ENCODE measurements at regions not wholly inside any gene's neighbourhood (a gene's known extent, or its start where the extent isn't known, plus 50 kb on each side); places are given as distances from the start of the nearest gene placed in this dataset.

DNA sequence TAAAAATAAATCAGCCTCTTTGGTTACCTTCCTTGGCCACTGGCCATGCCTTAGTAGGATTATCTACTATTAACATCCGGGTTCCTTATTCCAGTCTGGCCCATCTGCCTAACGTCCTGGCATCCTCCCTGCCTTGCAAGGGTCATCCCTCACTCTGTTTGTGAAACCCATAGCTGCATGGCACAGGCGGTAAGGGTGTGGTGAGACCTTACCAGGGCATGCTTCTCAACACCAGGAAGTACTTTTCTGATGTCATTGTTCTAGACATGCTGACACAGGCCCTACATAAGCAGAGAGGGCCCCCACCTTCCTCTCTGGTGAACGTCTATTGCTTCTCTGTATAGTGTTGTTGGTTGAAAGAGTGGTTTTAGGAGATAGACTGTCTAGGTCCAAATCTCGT is 296.8 kb upstream of the SPRED2 start:
- Mint-ChIP-seq H3K4me3 (no peak overlapping the region), H3K4me1 (no peaks in the 10 kb centered on the region), H3K27ac (ENCODE audit: unreplicated experiment) (no peak overlapping the region), H3K9me3 (peaks cover 8% of the 10 kb centered on the region), H3K36me3 (ENCODE audit: low read depth) (peaks cover 3% of the 10 kb centered on the region), H3K27me3 (ENCODE audit: low read depth) (no peaks in the 10 kb centered on the region)
- TF ChIP-seq, protein P1, sequence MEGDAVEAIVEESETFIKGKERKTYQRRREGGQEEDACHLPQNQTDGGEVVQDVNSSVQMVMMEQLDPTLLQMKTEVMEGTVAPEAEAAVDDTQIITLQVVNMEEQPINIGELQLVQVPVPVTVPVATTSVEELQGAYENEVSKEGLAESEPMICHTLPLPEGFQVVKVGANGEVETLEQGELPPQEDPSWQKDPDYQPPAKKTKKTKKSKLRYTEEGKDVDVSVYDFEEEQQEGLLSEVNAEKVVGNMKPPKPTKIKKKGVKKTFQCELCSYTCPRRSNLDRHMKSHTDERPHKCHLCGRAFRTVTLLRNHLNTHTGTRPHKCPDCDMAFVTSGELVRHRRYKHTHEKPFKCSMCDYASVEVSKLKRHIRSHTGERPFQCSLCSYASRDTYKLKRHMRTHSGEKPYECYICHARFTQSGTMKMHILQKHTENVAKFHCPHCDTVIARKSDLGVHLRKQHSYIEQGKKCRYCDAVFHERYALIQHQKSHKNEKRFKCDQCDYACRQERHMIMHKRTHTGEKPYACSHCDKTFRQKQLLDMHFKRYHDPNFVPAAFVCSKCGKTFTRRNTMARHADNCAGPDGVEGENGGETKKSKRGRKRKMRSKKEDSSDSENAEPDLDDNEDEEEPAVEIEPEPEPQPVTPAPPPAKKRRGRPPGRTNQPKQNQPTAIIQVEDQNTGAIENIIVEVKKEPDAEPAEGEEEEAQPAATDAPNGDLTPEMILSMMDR (conservative IDR thresholded peaks at IDR 0.05): no peak
- DNase-seq (ENCODE audit: low read depth, low spot score): no peak

DNA sequence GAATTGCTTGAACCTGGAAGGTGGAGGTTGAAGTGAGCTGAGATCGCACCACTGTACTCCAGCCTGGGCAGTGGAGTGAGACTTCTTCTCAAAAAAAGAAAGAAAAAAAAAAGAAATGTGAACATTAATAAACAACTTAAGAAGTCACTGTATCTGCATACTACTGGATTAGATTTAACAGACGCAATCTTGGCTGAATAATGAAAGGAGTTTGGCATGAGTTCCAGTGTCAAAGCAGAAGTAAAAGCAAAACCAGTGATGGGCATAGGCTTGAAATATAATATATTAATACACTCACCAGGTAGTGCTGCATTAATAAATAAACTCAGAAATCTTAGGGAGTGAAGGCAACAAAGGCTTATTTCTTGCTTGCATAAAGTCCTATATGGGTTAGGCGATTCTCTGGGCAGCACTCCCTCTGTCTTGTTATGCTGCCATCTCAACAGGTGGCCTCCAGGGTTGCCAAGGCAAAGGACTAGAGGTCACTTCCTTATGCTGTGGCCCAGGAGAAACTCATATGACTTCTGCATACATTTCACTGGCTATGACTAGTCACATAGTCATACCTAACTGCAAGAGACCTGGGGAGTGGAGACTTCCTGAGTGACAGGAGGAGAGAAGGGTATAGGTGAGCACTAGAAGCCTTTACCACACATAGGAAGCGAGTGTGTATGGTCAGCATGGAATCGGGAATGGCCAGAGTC is 296.2 kb upstream of the SPRED2 start:
- H3K27me3 Mint-ChIP-seq (ENCODE audit: low read depth): no peaks in the 10 kb centered on the region
- TF ChIP-seq, protein P1 (conservative IDR thresholded peaks at IDR 0.05): no peak
- H3K4me1 Mint-ChIP-seq: no peaks in the 10 kb centered on the region
- H3K4me3 Mint-ChIP-seq: no peak overlapping the region
- H3K36me3 Mint-ChIP-seq (ENCODE audit: low read depth): peaks cover 3% of the 10 kb centered on the region
- no peak for DNase-seq (ENCODE audit: low read depth, low spot score)
- no peak overlapping the region for H3K27ac Mint-ChIP-seq (ENCODE audit: unreplicated experiment)
- peaks cover 7% of the 10 kb centered on the region for H3K9me3 Mint-ChIP-seq

DNA sequence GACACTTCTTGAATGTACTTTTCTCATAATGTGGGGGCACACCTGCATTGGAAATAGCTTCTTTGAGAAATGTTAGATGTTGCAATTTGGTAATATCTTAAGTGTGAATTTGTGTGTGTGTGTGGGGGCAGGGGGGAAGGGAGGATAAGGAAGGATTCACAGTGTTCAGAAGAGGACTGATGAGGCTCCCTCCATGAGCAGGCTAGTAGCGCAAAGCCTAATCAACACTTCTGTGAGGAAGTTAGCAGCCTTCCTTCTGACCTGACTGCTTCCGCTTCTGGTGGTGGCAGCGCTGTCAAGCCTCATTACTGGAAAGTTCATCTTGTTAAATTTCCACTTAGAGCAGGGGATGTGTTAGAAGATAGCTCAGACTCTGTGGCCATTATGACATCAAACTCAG is 295.4 kb upstream of the SPRED2 start:
- Mint-ChIP-seq H3K4me3 (no peak overlapping the region), H3K36me3 (ENCODE audit: low read depth) (peaks cover 3% of the 10 kb centered on the region)

DNA sequence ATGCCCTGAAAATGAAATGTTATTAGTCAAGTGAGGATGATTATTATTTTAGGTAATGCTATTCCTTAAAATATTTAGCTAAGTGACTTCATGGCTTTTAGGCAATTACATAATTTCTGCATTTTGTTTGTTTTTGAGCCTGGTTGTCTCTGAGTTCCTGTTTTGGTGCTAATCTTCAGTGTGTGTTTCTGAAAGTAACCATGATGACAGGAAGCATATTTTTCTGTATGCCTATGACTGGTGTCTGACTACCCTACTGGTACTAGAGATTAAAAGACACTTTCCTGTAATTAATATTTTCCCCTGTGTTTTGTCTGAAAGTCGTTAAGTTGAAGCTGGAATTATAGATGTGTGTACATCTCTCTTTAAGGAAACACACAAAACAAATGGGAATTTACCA is 295.0 kb upstream of the SPRED2 start:
- Mint-ChIP-seq H3K4me3 (no peak overlapping the region), H3K4me1 (peaks cover 6% of the 10 kb centered on the region), H3K36me3 (ENCODE audit: low read depth) (peaks cover 3% of the 10 kb centered on the region), H3K27me3 (ENCODE audit: low read depth) (no peaks in the 10 kb centered on the region), H3K27ac (ENCODE audit: unreplicated experiment) (no peak overlapping the region), H3K9me3 (peaks cover 6% of the 10 kb centered on the region)
- no peak for DNase-seq (ENCODE audit: low read depth, low spot score)
- TF ChIP-seq, protein P1 (conservative IDR thresholded peaks at IDR 0.05): no peak

More for the DNA sequence above, 295.4 kb upstream of the SPRED2 start:
- Mint-ChIP-seq H3K27ac (ENCODE audit: unreplicated experiment) (no peak overlapping the region), H3K9me3 (peaks cover 6% of the 10 kb centered on the region), H3K27me3 (ENCODE audit: low read depth) (no peaks in the 10 kb centered on the region), H3K4me1 (peaks cover 1% of the 10 kb centered on the region)
- TF ChIP-seq, protein P1 (conservative IDR thresholded peaks at IDR 0.05): no peak
- DNase-seq (ENCODE audit: low read depth, low spot score): no peak

DNA sequence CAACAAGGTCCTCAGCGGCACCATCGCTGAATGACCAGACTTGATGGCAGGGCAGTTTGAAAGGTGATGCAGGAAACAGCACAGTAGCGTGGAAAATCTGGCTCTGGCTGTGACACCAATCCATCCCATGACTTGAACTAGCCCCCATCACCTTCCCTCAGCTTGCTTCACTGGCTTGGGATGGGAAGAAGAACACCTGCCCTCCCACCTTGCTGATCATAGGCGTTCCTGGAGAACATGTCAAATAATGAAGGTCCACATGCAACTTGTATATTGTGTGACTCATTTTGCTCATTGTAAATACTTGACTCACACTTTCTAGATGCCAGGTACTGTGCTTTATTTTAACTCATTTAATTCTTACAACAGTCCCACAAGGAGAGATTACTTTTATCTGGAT is 292.4 kb upstream of the SPRED2 start:
- H3K27ac Mint-ChIP-seq (ENCODE audit: unreplicated experiment): no peak overlapping the region
- peaks cover 3% of the 10 kb centered on the region for H3K36me3 Mint-ChIP-seq (ENCODE audit: low read depth)
- H3K4me3 Mint-ChIP-seq: no peak overlapping the region
- TF ChIP-seq, protein P1 (conservative IDR thresholded peaks at IDR 0.05): no peak
- H3K27me3 Mint-ChIP-seq (ENCODE audit: low read depth): no peaks in the 10 kb centered on the region
- no peak for DNase-seq (ENCODE audit: low read depth, low spot score)
- peaks cover 6% of the 10 kb centered on the region for H3K9me3 Mint-ChIP-seq
- peaks cover 9% of the 10 kb centered on the region for H3K4me1 Mint-ChIP-seq

All from neural crest cell (in vitro differentiated cells).